Esophagus muscularis mucosa (tissue), 4 donors: ENCODE measurements at regions not wholly inside any gene's neighbourhood (a gene's known extent, or its start where the extent isn't known, plus 50 kb on each side); places are given as distances from the start of the nearest gene placed in this dataset.

Experiments used
- DNase-seq: peaks from one replicate; pipeline ENCODE4 v3.0.0-alpha.2; 2017; ENCODE audit errors: extremely low spot score
- H3K27ac ChIP-seq, 4 donors: fragments of 200-600 bp; sonication (generic); replicated peaks in 1 of 4; 1 replicate in 3 of 4; 2 replicates in 1 of 4; pipeline ENCODE4 v1.5.1; 2016 to 2019; ENCODE audit warnings: mild to moderate bottlenecking in 1 of 4
- H3K27me3 ChIP-seq, 4 donors: fragments of 200-600 bp; sonication (generic); one replicate each; pipeline versions ENCODE4 v1.5.1 to v1.6.0; 2016 to 2019
- H3K36me3 ChIP-seq, 4 donors: fragments of 200-600 bp; sonication (generic); one replicate each; pipeline ENCODE4 v1.5.1; 2016 to 2019
- H3K4me1 ChIP-seq, 4 donors: fragments of 200-600 bp; sonication (generic); one replicate each; pipeline ENCODE4 v1.5.1; 2016 to 2019
- H3K4me3 ChIP-seq, 4 donors: fragments of 200-600 bp; sonication (generic); 1 replicate in 2 of 4; 2 replicates in 2 of 4; pipeline ENCODE4 v1.5.1; 2016 to 2019; ENCODE audit warnings: mild to moderate bottlenecking in 4 of 4, moderate library complexity in 1 of 4
- H3K9me3 ChIP-seq, 4 donors: fragments of 200-600 bp; sonication (generic); 1 replicate in 3 of 4; 2 replicates in 1 of 4; pipeline ENCODE4 v1.5.1; 2016 to 2019
- EP300 ChIP-seq: sonication (generic); formaldehyde crosslinking; IDR thresholded peaks from one replicate; pipeline ENCODE4 v1.6.1; 2017; ENCODE audit warnings: antibody characterized with exemption
- POLR2A ChIP-seq: fragments of 450-650 bp; IDR thresholded peaks from one replicate; pipeline ENCODE4 v1.6.1; 2017; ENCODE audit warnings: antibody characterized with exemption, moderate library complexity, mild to moderate bottlenecking, low read depth
- POLR2AphosphoS5 ChIP-seq, 2 donors: sonication (generic); formaldehyde crosslinking; IDR thresholded peaks; one replicate each; pipeline ENCODE4 v1.6.1; 2017; ENCODE audit warnings: antibody characterized with exemption in 2 of 2
- WGBS: methylation state at CpG from one replicate; pipeline ENCODE4 v1.1.5; 2018; 5-methylcytosine and 5-hydroxymethylcytosine counted together
- intact Hi-C: fragments of 100-400 bp; cut with DNase I; formaldehyde crosslinking; loops from one replicate; pipeline ENCODE4 v1.15.1; 2023
- TF ChIP-seq, protein P1 (sequence below), 3 experiments: fragments of 200-600 bp in 2 of 3; fragments of 450-650 bp in 1 of 3; sonication (generic) in 2 of 3; IDR thresholded peaks; one replicate each; pipeline ENCODE4 v1.5.1; 2017 to 2019; ENCODE audit warnings: antibody characterized with exemption in 3 of 3, mild to moderate bottlenecking in 2 of 3, moderate library complexity in 1 of 3

DNA sequence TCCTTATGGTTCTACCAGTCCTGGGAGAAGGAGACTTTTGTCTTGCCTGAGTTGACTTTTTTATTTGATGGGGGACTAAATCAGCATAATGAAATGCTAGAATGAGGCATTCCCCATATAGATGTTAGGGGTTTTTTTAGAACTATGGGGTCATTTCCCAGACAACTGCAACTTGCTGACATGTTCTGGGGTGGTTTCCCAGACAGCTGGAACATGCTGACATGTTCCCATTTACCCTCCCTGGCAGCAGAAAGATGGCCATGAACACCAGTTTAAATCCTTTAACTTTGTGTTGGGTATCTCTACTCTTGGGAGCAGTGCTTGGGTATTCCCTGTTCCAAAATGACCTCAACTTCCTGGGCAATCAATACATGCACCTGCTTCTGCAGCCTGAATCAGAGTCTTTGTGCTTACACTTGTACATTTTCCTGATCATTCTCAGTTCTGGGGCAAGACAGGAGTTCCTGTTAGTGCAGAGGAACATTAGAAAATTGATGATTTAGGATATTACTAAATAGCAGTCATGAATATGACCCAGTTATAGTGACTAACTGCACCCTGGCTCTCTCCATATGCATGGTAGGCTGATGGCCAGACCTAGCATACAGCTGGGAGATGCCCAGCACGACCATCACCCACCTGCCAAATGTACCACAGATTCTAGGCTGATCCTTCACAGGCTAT is 75.4 kb upstream of the CD5L start:
- Histone ChIP-seq H3K4me1 (peaks cover 0 to 3% (median 0%) of the 10 kb centered on the region in 4 donors), H3K9me3 (peaks cover 0 to 5% (median 0%) of the 10 kb centered on the region in 4 donors), H3K27ac (no peak overlapping the region), H3K27me3 (peaks cover 0 to 9% (median 0%) of the 10 kb centered on the region in 4 donors), H3K36me3 (no peaks in the 10 kb centered on the region), H3K4me3 (no peak overlapping the region)
- 38% methylated on average over 1 of the region's 1 CpG for WGBS
- TF ChIP-seq, protein P1, sequence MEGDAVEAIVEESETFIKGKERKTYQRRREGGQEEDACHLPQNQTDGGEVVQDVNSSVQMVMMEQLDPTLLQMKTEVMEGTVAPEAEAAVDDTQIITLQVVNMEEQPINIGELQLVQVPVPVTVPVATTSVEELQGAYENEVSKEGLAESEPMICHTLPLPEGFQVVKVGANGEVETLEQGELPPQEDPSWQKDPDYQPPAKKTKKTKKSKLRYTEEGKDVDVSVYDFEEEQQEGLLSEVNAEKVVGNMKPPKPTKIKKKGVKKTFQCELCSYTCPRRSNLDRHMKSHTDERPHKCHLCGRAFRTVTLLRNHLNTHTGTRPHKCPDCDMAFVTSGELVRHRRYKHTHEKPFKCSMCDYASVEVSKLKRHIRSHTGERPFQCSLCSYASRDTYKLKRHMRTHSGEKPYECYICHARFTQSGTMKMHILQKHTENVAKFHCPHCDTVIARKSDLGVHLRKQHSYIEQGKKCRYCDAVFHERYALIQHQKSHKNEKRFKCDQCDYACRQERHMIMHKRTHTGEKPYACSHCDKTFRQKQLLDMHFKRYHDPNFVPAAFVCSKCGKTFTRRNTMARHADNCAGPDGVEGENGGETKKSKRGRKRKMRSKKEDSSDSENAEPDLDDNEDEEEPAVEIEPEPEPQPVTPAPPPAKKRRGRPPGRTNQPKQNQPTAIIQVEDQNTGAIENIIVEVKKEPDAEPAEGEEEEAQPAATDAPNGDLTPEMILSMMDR (IDR thresholded peaks at IDR 0.05), result no peak
- TF ChIP-seq POLR2AphosphoS5 (IDR thresholded peaks at IDR 0.05), result no peak
- TF ChIP-seq EP300, result no peak
- TF ChIP-seq POLR2A, result no peak
- intact Hi-C loops, result no loop called here
- no peak for DNase-seq

DNA sequence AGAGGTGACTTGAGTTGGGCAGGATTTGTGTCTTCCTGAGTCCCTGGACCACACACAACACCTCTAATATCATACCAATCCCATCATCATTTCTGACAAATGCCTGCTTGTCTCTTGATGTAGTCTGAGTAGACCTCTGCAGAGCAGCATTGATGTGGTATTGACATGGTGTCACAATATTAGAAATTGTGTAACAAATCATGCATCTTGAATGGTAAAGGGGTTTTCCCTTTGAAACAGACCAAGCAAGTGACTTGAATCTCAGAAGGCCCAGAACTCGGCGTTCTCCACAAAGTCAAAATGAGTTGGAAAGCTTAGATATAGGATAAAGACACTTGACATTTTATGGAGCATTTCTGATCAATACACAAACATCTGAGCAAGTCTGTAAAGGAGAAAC is 72.7 kb upstream of the KIRREL1 start:
- no peak overlapping the region for H3K27ac ChIP-seq
- peaks cover 0 to 3% (median 0%) of the 10 kb centered on the region in 4 donors for H3K4me1 ChIP-seq
- intact Hi-C loops, result no loop called here
- TF ChIP-seq POLR2A (no peak), POLR2AphosphoS5 (IDR thresholded peaks at IDR 0.05) (no peak), EP300 (no peak)
- TF ChIP-seq, protein P1 (IDR thresholded peaks at IDR 0.05), result no peak
- no peaks in the 10 kb centered on the region for H3K36me3 ChIP-seq
- H3K9me3 ChIP-seq, result no peaks in the 10 kb centered on the region
- peaks cover 0 to 9% (median 0%) of the 10 kb centered on the region in 4 donors for H3K27me3 ChIP-seq
- no peak for DNase-seq
- no peak overlapping the region for H3K4me3 ChIP-seq
- WGBS, result 85% methylated on average over 2 of the region's 2 CpGs

DNA sequence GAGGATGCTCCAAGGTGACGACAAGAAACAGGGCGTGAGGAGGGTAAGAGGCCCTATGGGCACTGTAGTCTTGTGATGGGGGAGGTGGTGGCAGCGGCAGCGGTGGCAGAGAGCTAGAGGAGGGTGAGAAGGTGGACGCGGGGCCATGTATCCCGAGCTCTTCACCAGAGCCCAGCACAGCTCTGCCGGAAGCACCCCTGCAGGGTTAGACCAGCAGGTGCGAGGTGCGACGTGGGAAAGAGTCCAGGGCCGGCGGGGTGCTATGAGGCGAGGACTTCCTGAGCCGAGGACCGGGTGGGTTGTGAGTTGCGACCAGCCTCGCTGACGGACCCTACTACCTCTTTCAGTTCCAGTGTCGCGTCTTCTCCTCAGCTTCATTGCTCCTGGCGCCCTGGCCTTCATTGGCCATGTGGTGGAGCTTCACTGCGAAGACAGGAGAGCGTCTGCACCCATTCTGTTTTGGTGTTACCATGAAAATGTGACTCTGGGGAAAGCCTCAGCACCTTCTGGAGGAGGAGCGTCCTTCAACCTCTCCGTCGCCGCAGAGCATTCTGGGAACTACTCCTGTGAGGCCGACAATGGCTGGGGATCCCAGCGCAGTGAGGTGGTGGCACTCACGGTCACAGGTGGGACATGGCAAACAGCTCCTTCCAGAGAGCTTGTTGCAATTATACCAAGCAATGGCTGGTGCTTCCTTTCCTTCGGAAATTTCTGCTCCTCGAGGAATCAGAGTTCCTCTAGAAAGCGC is 67.9 kb upstream of the KIRREL1 start:
- TF ChIP-seq EP300 (no peak), POLR2A (no peak), POLR2AphosphoS5 (IDR thresholded peaks at IDR 0.05) (no peak)
- TF ChIP-seq, protein P1 (IDR thresholded peaks at IDR 0.05), result no peak
- intact Hi-C loops, result no loop called here
- no peak overlapping the region for H3K4me3 ChIP-seq
- no peak overlapping the region for H3K27ac ChIP-seq
- DNase-seq, result no peak
- no peaks in the 10 kb centered on the region for H3K9me3 ChIP-seq
- H3K4me1 ChIP-seq, result no peaks in the 10 kb centered on the region
- no peaks in the 10 kb centered on the region for H3K36me3 ChIP-seq
- H3K27me3 ChIP-seq, result no peaks in the 10 kb centered on the region
- WGBS, result 87% methylated on average over 34 of the region's 34 CpGs

DNA sequence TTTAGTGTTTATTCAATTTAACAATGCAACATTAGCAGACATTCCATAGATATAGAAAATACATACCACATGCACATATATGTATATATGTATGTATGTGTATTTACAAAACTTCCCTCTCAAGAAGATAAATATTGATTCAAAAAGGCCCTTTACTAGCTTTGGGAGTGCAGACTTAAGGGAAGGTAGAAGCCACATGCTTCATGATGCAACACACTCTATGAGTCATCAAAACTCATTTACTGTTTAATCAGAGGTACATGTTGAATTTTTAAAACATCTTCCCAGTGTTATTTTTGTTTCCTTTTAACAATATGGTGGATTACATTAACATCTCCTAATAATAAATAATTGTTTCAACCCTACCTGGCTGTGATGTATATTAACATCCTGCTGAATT is 61.4 kb upstream of the KIRREL1 start:
- no peaks in the 10 kb centered on the region for H3K27me3 ChIP-seq
- no peak for DNase-seq
- TF ChIP-seq EP300 (no peak), POLR2AphosphoS5 (IDR thresholded peaks at IDR 0.05) (no peak), POLR2A (no peak)
- TF ChIP-seq, protein P1 (IDR thresholded peaks at IDR 0.05), result no peak
- no peak overlapping the region for H3K27ac ChIP-seq
- no peaks in the 10 kb centered on the region for H3K4me1 ChIP-seq
- no peaks in the 10 kb centered on the region for H3K36me3 ChIP-seq
- intact Hi-C loops, result no loop called here
- no peak overlapping the region for H3K4me3 ChIP-seq
- no peaks in the 10 kb centered on the region for H3K9me3 ChIP-seq
